Left lung (tissue), 4 donors: ENCODE measurements at regions not wholly inside any gene's neighbourhood (a gene's known extent, or its start where the extent isn't known, plus 50 kb on each side); places are given as distances from the start of the nearest gene placed in this dataset.

Experiments
- ATAC-seq: fragments of 200-7000 bp; cut with Tn5 transposase; one replicate; pipeline ENCODE4 v1.9.1; 2020; ENCODE audit warnings: moderate library complexity
- DNase-seq, 4 donors: peaks; one replicate each; pipeline ENCODE4 v3.0.0-alpha.2; 2013 to 2020
- H3K27ac ChIP-seq, 2 donors: fragments of 200-600 bp; sonication (generic) in 1 of 2; one replicate each; pipeline versions ENCODE4 v1.5.0 to v1.8.0; 2020 to 2021
- H3K27me3 ChIP-seq, 2 donors: fragments of 200-600 bp; sonication (generic) in 1 of 2; one replicate each; pipeline versions ENCODE4 v1.5.0 to v1.8.0; 2020 to 2021
- H3K36me3 ChIP-seq, 2 donors: fragments of 200-600 bp; sonication (generic) in 1 of 2; one replicate each; pipeline versions ENCODE4 v1.5.0 to v1.8.0; 2020 to 2021
- H3K4me1 ChIP-seq, 2 donors: fragments of 200-600 bp; one replicate each; pipeline ENCODE4 v1.8.0; 2021
- H3K4me3 ChIP-seq, 2 donors: fragments of 200-600 bp; sonication (generic) in 1 of 2; one replicate each; pipeline versions ENCODE4 v1.5.0 to v1.8.0; 2020 to 2021; ENCODE audit warnings: mild to moderate bottlenecking in 1 of 2
- H3K9me3 ChIP-seq, 2 donors: fragments of 200-600 bp; sonication (generic) in 1 of 2; one replicate each; pipeline versions ENCODE4 v1.5.0 to v1.8.0; 2020 to 2021
- CTCF ChIP-seq, 2 donors: fragments of 200-600 bp; sonication (generic) in 1 of 2; IDR thresholded peaks; one replicate each; pipeline versions ENCODE4 v1.5.0 to v1.8.0; 2021; ENCODE audit warnings: antibody characterized with exemption in 2 of 2
- intact Hi-C, 2 donors: fragments of 100-400 bp; cut with DNase I; formaldehyde crosslinking; loops; one replicate each; pipeline versions ENCODE4 v1.11.2 to v1.14.2; 2022
- donor health status: DM: no; HTN: yes; CAD: no.
- donor health status: DM: no; HTN: no; CAD: no.

- TF ChIP-seq CTCF (IDR thresholded peaks at IDR 0.05), result no peak
- peaks cover 0 to 5% of the 10 kb centered on the region in 2 donors for H3K9me3 ChIP-seq
- H3K36me3 ChIP-seq, result no peaks in the 10 kb centered on the region
- ATAC-seq, result no peak
- DNase-seq, result no peak
- no peak overlapping the region for H3K27ac ChIP-seq
- no peaks in the 10 kb centered on the region for H3K4me1 ChIP-seq
- H3K27me3 ChIP-seq, result no peaks in the 10 kb centered on the region
- intact Hi-C loops, result no loop called here
- no peak overlapping the region for H3K4me3 ChIP-seq
These were observed 1387.7 kb upstream of the CDH6 start for GRCh38 chr5:29805804-29806203.

DNA sequence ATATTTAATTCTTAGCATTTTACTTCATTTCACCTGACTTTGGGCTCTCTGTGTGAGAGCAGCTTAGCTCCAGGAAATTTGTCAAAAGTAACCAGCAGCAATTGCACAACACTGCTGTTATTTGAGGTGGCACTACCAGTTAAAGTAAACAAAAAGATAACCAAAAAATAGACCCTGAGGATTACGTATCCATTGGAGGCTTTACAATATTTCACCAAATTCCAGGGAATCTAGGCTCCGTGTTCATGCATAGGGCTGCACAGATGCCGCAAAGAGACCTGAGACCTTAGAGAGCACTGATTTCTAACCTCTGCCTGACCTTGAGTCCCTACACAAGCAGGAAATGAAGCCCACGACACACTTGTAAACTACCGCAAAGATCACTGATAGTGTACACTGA, 1392.7 kb upstream of the CDH6 start:
- intact Hi-C loops, result no loop called here
- DNase-seq, result no peak
- Histone ChIP-seq H3K27me3 (no peaks in the 10 kb centered on the region), H3K27ac (no peak overlapping the region), H3K9me3 (peaks cover 0 to 5% of the 10 kb centered on the region in 2 donors), H3K4me3 (no peak overlapping the region), H3K36me3 (no peaks in the 10 kb centered on the region), H3K4me1 (no peaks in the 10 kb centered on the region)
- no peak for TF ChIP-seq CTCF (IDR thresholded peaks at IDR 0.05)
- no peak for ATAC-seq

- H3K36me3 ChIP-seq, result no peaks in the 10 kb centered on the region
- no peak overlapping the region for H3K27ac ChIP-seq
These were observed 1397.5 kb upstream of the CDH6 start for GRCh38 chr5:29796013-29796412.

DNA sequence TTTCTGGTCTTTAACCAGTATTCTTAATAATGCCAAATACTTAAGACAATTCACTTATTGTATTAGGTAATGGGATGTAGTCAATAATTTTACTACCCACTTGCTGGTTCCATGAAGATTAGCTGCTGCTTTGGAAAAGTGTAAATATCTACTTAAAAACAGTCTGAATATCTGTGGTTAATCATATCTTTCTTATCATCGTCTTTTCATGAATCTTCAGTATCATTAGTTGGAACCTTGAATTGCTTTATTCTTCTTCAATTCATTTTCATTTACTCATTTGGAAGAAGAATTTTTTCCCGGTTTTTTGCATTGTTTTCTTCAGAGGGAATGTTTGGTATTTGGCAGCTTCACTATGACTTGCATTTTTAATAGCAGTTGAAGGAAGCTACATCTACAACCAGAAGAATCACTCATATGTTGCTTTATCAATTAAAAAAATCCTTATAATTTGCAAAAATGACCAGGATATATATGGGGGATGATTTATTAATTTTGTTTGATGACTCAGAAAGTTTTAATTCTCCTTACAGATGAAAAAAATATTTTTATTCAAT, 1398.3 kb upstream of the CDH6 start:
- intact Hi-C loops, result no loop called here
- no peak for DNase-seq
- Histone ChIP-seq H3K9me3 (peaks cover 0 to 3% of the 10 kb centered on the region in 2 donors), H3K36me3 (no peaks in the 10 kb centered on the region), H3K4me3 (no peak overlapping the region), H3K27ac (no peak overlapping the region), H3K27me3 (no peaks in the 10 kb centered on the region), H3K4me1 (no peaks in the 10 kb centered on the region)
- no peak for ATAC-seq
- no peak for TF ChIP-seq CTCF (IDR thresholded peaks at IDR 0.05)

More at GRCh38 chr5:29796013-29796412, 1397.5 kb upstream of the CDH6 start:
- DNase-seq (no peak), ATAC-seq (no peak)
- TF ChIP-seq CTCF (IDR thresholded peaks at IDR 0.05), result no peak
- peaks cover 0 to 3% of the 10 kb centered on the region in 2 donors for H3K9me3 ChIP-seq
- H3K27me3 ChIP-seq, result no peaks in the 10 kb centered on the region
- no peak overlapping the region for H3K4me3 ChIP-seq
- intact Hi-C loops, result no loop called here
- H3K4me1 ChIP-seq, result no peaks in the 10 kb centered on the region

DNA sequence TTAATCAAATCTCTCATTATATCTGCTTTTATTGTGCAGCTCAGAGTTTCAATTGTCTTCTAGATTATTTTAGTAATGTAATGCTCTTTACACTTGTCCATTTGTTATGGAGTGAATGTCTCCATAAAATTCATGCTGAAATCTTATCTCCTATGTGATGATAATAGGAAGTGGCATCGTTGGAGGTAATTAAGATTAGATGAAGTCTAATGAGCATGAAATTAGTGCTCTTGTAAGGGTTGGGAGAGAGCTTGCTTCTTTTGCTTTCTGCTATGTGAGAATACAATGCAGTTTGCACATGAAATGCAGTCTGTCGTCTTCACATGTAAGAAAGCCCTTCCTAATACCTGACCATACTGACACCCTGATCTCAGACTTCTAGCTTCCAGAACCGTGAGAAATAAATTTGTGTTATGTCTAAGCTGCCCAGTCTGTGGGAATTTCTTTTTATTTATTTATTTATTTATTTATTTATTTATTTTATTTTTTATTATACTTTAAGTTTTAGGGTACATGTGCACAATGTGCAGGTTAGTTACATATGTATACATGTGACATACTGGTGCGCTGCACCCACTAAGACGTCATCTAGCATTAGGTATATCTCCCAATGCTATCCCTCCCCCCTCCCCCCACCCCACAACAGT, 1399.2 kb upstream of the CDH6 start:
- Histone ChIP-seq H3K27ac (no peak overlapping the region), H3K36me3 (no peaks in the 10 kb centered on the region), H3K9me3 (no peaks in the 10 kb centered on the region), H3K4me3 (no peak overlapping the region), H3K27me3 (no peaks in the 10 kb centered on the region), H3K4me1 (no peaks in the 10 kb centered on the region)
- no peak for TF ChIP-seq CTCF (IDR thresholded peaks at IDR 0.05)
- no peak for DNase-seq
- intact Hi-C loops, result no loop called here
- no peak for ATAC-seq
